Lower leg skin (tissue), 3 donors: ENCODE measurements at regions not wholly inside any gene's neighbourhood (a gene's known extent, or its start where the extent isn't known, plus 50 kb on each side); places are given as distances from the start of the nearest gene placed in this dataset.

Experiments
- CTCF ChIP-seq, 3 donors: fragments of 450-650 bp; IDR thresholded peaks; one replicate each; pipeline ENCODE4 v1.5.1; 2016; ENCODE audit warnings: antibody characterized with exemption in 3 of 3, mild to moderate bottlenecking in 3 of 3, moderate library complexity in 2 of 3
- POLR2A ChIP-seq, 2 donors: fragments of 450-650 bp; IDR thresholded peaks; one replicate each; pipeline ENCODE4 v1.6.1; 2016 to 2017; ENCODE audit warnings: antibody characterized with exemption in 2 of 2, mild to moderate bottlenecking in 1 of 2, moderate library complexity in 1 of 2

GRCh38 chr3:66808891-66809594, 189.1 kb upstream of the KBTBD8 start:
- no peak for TF ChIP-seq CTCF (IDR thresholded peaks at IDR 0.05)
- TF ChIP-seq POLR2A (IDR thresholded peaks at IDR 0.05): no peak
